Globus pallidus (tissue), 1 donor: ENCODE measurements at regions not wholly inside any gene's neighbourhood (a gene's known extent, or its start where the extent isn't known, plus 50 kb on each side); places are given as distances from the start of the nearest gene placed in this dataset.

Source experiments
- DNase-seq: peaks from one replicate; pipeline ENCODE4 v3.0.0-alpha.2; 2015; ENCODE audit warnings: low spot score

DNA sequence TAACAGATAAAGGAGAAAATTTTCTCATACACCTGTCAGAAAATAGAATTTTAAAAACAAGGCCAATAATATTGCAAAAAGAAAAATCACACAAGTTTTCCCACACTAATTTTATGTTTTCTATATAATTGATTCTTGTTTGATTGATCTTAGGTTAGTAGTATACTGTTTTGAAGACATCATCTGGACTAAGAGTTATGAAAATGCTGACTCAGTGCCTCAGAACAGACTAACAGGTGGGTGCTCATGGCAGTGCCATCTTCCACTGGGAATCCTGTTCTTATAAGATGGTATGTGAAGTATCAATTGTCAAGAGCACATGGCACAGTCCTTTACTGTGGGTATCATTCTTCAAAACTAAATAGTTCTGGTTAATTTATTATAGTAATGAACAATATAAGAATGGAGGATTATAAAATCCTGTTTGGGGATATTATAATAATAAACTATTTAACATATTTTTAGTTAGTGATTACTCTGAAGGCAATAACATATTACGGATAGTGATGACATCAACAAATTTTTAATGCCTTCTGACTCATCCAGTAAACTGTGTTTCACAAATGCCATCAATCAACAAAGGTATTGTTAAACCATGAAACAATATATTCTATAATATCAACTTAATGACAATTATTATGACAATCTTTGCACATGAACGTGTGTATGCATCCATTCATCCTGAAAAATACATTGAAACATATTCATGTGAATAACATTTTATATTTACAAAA is 384.6 kb upstream of the KHDRBS2 start:
- DNase-seq: no peak

DNA sequence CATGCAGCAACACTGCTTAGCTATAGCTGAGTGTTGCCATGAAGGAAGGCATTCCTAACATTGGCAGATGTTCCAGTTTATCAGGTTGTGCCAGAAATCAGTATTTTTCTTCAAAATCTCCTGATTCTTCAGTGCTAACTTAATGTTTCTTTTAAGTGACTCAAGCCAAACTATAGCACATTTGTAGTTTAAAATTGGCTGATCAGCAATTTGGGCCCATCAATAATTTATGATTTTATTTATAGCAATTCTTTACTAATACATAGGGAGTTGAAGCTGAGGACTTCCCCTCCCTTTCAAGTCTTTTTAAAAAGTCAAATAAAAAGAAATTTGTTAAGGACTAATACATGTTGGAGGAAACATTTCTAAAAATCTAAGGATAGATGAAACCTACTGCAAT is 383.8 kb upstream of the KHDRBS2 start:
- DNase-seq: no peak

DNA sequence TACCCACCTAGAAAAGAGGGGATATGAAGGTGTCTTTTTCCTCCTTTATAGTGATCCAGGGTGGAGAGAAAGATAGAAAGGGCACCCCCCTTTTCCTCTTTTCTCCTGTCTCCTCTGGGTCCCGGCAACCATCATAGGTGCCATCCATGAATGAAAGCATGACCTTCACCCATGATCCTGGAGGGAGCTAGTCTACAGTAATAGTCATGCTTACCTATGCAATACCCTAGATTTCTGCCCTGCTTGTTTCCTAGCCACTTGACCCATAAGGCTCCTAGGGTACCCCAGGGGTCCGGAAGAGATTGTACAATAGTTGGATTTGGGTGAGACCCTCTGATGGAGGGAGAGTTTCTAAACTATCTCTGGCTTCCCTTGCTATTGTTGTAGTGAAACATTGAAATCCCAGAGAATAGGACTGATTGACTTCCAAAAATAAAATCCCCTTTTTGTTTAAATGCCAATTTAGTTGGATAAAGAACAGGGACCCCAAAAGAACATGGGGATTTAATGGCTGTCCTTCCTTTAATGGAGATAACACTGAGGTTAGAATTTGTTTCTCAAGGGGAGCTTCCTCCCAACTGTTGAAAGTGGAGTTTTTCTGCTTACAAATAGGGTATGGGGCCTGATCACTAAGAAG is 366.8 kb upstream of the KHDRBS2 start:
- no peak for DNase-seq

DNA sequence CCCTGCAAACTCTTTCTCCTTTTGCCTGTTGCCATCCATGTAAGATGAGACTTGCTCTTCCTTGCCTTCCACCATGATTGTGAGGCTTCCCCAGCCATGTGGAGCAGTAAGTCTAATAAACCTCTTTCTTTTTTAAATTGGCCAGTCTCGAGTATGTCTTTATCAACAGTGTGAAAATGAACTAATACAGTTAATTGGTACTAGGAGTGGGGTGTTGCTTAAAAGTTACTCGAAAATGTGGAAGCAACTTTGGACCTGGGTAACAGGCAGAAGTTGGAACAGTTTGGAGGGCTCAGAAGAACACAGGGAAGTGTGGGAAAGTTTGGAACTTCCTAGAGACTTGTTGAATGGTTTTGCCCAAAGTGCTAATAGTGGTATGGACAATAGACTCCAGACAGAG is 359.2 kb upstream of the KHDRBS2 start:
- no peak for DNase-seq

DNA sequence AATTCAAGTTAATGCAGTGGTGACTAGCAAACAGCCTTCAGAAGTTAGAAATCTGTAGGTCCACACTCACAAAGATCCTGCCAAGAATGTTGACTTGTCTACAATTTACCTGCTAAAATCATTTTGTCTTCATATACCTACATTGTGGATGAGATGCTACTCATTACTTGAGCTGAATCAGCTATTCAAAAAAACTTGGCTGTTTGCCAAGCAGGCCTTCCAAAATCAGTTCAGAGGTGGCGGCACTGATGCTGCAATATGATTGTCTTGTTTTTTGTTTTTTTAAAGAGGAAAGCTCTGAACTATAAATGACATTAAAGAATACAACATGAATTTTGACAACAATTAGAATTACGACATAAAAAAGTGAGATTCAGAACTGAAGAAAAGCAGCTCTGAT is 354.7 kb upstream of the KHDRBS2 start:
- peak; percentile 5 for DNase-seq

DNA sequence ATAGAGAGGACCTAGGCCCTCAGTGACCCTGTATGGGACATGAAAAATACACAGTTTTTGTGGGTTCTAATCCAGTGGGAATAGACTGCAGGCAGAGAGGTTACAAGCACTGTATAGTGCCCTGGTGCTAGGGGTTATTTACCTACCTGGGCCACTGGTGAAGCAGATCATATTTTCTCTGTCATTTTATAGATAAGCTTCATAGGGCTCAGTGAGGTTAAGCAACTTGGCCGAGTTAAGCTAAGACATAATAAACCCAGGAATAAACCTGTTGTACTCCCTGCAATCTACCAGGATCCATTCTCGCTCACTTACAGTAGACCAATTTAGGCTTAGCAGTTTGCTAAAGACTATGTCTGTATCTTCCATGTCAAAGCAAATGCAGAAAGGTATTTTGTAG is 340.6 kb upstream of the KHDRBS2 start:
- no peak for DNase-seq

DNA sequence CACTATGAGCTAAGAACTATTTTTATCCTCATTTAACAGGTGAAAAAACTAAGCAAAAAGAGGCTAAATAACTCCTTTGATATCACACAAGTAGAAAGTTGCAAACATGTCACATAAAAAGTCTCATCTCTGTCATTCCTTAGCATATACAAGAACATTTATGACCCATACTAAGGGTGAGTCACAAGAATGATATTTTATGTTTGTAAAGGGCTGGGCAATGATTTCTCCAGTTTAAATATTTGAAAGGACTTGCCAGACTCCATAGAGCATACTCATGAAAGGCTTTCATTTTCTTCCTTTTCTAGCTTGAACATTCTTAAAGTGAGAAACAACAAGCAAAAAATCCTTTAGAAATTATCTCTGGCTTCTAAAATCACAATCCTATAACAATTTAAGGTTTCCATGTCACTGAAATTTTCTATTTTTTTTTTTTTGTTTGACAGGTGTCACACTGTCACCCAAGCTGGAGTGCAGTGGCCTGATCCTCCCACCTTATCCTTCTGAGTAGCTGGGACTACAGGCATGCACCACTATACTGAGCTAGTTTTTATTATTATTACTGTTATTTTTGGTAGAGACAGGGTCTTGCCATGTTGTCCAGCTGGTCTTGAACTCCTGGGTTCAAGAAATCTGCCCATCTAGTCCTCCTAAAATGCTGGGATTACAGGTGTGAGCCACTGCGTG is 338.0 kb upstream of the KHDRBS2 start:
- no peak for DNase-seq

DNA sequence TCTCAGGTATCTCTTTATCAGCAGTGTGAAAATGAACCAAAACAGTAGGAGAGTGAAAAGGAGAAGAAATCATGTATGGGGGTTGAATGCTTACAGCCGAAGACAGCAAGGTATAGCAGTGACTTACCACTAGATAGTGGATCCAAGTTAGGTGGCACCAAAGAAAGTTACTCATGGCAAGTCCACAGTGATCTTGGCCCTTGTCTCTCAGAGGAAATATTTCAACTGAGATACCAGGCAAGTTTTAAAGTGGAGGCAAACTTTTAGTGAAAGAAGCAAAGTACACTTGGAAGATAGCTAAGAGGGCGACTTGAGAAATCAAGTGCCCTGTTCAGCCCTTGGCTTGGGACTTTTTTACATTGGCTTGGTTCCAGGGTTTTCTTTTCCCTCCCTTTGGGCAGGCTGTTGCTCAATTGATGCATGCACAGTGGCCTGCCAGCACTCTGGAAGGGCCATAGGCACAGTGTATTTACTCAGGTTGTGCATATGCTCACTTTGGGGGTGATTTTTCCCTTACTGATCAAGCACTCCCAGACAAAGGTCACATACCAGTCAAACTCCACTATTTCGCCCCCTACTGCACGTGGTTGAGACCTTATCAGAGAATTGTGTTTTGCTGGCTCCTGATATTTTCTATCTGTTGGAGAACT is 329.5 kb upstream of the KHDRBS2 start:
- DNase-seq: no peak

DNA sequence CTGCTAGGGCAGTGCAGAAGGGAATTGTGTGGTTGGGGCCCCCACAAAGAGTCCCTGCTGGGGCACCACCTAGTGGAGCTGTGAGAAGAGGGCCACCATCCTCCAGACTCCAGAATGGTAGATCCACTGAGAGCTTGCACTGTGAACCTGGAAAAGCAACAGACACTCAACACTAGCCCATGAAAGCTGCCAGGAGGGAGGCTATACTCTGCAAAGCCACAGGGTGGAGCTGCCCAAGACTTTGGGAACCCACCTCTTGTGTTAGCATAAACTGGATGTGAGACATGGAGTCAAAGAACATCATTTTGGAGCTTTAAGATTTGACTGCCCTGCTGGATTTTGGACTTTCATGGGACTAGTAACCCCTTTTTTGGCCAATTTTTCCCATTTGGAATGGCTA is 328.4 kb upstream of the KHDRBS2 start:
- DNase-seq: no peak

DNA sequence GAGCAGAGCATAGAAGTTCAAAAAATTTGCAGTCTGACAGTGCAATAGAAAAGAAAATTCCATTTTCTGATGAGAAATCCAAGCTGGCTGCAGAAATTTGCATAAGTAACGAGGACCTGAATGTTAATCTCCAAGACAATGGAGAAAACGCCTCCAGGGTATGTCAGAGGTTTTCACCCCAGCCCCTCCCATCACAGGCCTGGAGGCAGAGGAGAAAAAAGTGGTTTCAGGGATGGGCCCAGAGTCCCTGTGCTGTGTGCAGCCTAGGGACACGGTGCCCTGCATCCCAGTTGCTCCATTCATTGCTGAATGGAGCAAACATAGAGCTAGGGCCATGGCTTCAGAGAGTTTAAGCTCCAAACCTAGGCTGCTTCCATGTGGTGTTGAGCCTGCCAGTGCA is 327.9 kb upstream of the KHDRBS2 start:
- DNase-seq: no peak

DNA sequence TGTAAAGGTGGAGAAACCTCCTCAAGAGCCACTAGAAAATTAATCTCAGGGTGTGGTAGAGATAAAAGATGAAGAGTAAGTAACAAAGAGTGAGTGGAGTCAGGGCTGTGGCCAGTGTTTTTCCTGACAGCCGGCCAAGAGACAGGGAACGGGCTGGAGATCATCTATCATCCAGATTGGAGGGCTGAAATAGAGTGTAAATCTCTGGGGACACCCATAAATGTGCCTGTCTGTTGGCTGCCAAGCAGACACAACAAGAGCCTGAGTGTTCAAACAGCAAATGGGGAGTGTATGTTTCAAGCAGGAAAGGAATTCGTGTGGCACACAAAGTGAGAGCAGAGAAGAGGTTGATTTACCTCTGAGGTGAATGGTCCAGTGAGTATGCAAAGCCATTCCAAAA is 326.4 kb upstream of the KHDRBS2 start:
- no peak for DNase-seq

DNA sequence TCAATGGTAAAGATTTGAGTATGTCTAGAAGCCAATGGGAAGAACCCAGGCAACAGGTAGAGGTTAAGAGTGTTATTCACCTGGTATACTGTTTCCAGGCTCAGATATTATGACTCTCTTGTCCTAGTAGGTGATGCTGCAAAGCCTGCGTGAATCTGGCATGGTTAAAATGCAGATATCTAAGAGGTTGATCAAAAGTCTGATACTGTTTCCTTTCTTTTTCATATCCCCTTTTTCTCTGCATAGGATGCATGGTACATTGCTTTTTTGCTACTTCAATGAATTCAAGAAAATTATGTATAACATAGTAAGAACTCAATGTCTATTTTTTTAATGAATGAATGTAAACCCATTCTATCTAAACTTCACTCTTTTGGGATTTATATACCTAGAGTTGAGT is 284.3 kb upstream of the KHDRBS2 start:
- DNase-seq: no peak

DNA sequence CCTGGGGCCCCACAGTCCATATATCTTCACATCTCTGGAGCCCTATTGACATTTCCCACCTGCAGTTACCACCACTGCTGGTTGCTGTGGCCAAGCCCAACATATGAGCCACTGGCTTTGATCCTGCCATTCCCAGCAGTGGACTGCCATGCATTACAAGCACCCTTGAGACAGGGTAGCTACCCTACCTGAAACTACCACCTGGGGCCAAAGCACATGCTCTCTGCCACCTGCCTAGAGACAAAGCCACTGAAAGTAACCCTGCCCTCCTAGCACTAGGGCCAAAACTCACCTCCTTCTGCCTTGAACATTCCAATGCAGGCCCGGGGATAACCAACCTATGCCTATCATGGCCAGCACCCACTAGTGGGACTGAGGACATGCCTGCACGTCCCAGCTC is 255.5 kb upstream of the KHDRBS2 start:
- DNase-seq: no peak

DNA sequence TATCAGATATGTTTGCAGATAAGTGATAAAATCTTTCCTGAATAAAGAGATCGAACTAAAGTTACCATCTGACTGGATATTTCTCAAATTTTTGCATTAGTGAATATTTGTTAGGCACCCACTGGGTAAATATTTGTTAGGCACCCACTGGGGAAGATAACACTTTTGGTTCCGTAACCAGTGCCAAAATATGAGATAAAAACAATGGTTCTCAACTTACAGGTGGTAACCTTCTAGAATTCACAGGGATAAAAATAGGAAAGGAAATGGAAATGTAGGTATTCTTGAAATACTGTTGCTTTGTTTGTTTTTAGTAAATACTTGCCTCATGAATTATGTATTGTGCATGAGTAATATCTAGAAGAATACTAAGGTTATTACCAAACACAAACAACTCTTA is 245.0 kb upstream of the KHDRBS2 start:
- DNase-seq: no peak

DNA sequence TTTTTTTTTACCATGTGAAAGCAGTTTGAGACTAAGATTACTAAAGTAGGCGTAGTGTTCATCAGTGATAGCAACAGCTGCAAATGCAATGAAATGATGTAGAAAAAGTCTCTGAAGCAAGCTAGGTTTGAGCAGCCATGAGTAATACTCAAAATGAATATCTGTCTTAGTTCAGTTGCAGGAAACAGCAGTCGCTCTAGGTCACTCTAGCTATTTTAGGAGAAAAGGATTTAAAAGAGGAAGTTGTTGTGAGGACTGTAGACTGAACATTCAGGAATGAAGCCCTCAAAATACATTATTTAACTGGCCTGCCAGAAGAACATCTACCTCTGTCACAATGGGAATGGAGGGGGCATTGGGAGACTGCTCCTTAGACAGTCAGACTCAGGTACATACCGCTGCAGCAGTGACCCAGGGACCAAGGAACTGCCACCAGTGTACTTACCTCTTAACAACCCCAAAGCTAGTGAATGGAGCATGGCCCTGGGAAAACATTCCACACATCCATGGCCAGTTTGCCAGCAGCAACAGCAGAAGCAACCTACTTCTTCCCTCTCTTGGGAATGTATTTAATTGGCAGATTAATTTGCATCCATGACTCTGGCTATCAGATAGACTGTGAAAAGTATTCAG is 243.0 kb upstream of the KHDRBS2 start:
- DNase-seq: no peak

DNA sequence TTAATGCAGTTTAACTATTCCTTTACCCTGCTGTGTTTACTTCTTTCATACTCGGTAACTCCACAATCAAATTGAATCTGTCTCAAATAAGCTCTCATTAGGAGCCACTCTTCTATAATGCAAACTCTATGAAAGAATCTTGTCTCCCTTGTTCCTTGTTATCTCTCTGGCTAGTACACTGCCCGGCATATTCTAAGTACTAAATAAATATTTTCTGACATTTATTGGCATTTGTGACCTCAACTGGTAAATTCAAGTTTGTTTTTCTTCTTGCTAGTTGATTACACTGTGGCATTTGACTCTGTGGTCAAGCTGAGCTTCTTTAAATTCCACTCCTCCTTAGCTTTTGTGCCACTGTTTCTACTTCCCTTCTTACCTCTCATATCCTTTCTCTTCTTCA is 237.6 kb upstream of the KHDRBS2 start:
- DNase-seq: no peak

DNA sequence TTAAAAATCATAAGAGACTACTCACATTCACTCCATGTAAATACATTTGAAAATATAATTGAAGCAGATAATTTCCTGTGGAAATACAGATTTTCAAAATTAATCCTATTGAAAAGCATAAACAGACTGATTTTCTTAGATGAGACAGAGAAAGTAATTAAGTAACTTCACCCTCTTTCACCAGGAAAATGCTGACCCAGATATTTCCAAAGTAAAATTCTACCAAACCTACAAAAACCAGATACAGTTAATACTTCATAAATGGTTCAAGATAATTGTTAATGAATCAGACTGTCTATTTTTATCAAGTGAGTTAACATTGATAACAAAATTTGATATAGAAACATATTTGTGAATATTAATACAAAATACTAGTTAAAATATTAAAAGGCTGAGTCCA is 233.5 kb upstream of the KHDRBS2 start:
- no peak for DNase-seq

DNA sequence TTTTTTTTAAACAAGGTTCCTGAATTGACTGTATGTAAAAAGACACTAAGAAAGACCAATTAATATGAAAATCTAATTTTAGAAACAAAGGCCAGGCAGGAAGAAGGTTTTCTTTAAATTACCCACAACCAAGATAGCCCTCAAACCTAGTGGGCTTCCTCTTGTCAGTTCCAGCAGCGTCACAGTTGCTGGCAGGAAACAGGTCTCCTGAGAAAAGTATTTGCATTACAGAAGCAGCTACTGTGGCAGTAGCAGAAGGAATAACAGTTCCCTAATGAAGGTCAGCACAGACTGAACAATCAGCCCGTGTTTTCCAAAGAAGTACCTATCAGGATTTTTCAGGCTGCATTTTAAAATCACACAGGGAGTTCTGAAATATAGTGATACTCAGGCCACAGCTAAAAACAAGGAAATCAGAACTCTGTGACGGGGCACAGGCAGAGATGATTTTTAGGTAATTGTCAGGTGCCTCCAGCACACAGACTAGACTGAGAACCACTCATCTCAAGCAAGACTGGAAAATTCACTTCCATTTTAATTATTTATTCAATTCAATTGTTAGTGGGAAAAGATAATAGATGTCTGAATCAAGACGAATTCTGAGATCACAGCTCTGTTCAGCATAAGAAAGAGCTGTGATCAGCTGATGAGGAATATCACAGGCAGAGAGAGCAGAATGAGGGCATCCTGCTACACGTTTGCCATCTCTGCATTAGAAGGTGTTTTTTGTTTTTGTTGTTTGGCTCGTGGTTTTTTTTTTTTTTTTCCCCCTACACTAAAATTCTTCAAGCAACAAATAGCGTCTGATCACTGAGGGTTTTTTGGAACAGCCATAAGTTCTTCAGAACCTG is 230.5 kb upstream of the KHDRBS2 start:
- no peak for DNase-seq

DNA sequence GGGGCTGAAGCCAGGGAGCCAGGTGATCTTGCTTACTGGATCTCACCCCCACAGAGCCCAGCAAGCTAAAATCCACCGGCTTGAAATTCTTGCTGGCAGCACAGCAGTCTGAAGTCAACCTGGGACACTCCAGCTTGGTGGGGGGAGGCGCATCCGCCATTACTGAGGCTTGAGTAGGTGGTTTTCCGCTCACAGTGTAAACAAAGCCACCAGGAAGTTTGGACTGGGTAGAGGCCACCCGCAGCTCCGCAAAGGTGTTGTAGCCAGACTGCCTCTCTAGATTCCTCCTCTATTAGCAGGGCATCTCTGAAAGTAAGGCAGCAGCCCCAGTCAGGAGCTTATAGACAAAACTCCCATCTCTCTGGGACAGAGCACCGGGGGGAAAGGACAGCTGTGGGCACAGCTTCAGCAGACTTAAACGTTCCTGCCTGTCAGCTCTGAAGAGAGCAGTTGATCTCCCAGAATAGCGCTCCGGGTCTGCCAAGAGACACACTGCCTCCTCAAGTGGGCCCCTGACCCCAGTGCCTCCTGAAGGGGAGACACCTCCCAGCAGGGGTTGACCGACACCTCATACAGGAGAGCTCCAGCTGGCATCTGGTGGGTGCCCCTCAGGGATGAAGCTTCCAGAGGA is 206.3 kb upstream of the KHDRBS2 start:
- DNase-seq: no peak

DNA sequence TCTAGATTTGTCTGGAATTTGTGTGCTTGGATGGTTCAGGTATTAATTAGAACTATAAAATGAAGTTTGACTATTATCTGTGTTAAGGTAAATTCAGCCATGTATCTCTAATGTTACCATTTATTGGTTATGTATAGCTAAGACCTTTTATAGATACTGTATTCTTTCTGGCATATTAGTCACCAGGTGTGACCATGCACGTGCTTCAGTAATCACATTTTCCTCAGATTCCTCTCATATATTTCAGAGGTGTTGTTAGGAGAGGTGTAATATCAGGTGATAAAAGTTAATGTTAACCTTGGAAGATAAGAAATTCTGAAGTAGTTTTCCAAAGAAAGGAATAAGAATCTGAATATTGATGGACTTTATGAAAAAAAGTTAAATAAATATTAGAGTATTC is 194.5 kb upstream of the KHDRBS2 start:
- DNase-seq: no peak

DNA sequence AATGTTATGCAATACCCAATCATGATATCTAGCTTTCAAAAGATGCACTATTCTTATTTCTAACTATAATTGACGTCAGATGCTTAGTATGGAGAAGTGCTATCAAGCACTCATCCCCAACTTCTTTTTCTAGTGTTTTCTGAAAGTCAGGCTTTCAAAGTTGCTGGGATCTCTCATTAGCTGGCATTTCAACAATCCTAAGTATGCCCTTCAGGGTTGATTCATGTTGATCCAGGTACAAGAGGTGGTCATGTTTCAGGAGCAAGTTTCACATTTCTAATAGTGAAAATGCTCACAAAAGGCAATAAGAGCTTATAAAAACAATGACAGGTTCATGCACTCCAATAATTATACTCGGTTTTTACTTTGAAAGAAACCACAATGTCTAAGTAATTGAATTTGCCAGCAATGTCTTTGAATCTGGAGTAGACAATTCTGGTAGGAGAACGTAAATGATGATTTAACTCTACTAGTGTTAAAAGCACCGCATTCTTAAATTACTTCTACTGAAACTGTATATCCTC is 193.7 kb upstream of the KHDRBS2 start:
- no peak for DNase-seq
